Body of pancreas (tissue), 4 donors: ENCODE measurements at regions not wholly inside any gene's neighbourhood (a gene's known extent, or its start where the extent isn't known, plus 50 kb on each side); places are given as distances from the start of the nearest gene placed in this dataset.

Experiments
- POLR2A ChIP-seq, 3 donors: fragments of 450-650 bp; IDR thresholded peaks; one replicate each; pipeline ENCODE4 v1.6.1; 2016; ENCODE audit warnings: antibody characterized with exemption in 3 of 3, mild to moderate bottlenecking in 2 of 3
- TF ChIP-seq, protein P1 (sequence below), 7 experiments: fragments of 450-650 bp in 4 of 7; fragments of 200-600 bp in 3 of 7; sonication (generic) in 3 of 7; IDR thresholded peaks; one replicate each; pipeline ENCODE4 v1.5.1; 2016 to 2019; ENCODE audit warnings: antibody characterized with exemption in 7 of 7

DNA sequence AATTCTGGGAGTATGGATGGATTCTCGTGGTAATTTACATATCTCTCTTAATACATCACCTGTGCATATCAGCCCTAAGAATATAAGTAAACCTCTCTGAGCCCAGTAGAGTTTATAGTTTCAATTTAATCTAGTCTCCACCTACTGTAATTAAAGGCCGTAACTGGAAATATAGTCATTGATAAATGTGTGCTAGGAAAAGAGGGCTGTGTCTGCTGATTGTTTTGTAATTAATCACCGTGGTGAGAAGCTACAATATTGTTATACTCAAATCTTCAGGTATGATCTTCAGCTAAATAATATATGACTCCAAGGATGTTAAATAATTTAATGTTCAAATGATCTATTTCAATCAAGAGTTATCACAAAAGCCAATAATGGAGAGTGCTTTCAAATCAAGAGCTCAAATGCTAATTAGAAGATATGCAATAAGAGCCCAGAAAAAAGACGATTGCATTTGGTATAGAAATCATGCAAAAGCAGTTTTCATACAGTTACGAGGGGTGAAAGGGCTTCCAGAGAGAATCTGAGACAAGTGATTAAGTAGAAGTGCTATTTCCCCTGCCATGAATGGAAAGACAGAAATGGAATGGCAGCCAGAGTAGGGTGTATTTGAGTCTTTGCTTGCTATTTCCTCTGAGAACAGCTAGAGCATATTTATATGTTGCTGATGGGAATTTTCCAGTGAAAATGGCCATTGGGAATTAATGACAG, 1134.3 kb downstream of the NCAM2 start:
- TF ChIP-seq POLR2A (IDR thresholded peaks at IDR 0.05) = no peak
- TF ChIP-seq, protein P1, sequence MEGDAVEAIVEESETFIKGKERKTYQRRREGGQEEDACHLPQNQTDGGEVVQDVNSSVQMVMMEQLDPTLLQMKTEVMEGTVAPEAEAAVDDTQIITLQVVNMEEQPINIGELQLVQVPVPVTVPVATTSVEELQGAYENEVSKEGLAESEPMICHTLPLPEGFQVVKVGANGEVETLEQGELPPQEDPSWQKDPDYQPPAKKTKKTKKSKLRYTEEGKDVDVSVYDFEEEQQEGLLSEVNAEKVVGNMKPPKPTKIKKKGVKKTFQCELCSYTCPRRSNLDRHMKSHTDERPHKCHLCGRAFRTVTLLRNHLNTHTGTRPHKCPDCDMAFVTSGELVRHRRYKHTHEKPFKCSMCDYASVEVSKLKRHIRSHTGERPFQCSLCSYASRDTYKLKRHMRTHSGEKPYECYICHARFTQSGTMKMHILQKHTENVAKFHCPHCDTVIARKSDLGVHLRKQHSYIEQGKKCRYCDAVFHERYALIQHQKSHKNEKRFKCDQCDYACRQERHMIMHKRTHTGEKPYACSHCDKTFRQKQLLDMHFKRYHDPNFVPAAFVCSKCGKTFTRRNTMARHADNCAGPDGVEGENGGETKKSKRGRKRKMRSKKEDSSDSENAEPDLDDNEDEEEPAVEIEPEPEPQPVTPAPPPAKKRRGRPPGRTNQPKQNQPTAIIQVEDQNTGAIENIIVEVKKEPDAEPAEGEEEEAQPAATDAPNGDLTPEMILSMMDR (IDR thresholded peaks at IDR 0.05) = no peak
